Kidney epithelial cell (primary cell): ENCODE measurements at regions not wholly inside any gene's neighbourhood (a gene's known extent, or its start where the extent isn't known, plus 50 kb on each side); places are given as distances from the start of the nearest gene placed in this dataset.
A peak's percentile ranks its signal among the peaks of the same experiment; 100 is the strongest.

ENCODE experiments used
- DNase-seq: peaks from one replicate; pipeline ENCODE4 v3.0.0-alpha.2; 2010; ENCODE audit warnings: low read depth
- H3K27me3 ChIP-seq: 2 replicates; pipeline ENCODE4 v1.6.0; 2011; ENCODE audit warnings: low read length; ENCODE audit not compliant: control insufficient read depth, insufficient read depth
- H3K36me3 ChIP-seq: 2 replicates; pipeline ENCODE4 v1.5.1; 2011; ENCODE audit warnings: low read length; ENCODE audit not compliant: control insufficient read depth, insufficient read depth
- H3K4me3 ChIP-seq: 2 replicates; pipeline ENCODE4 v1.5.1; 2011; ENCODE audit warnings: low read depth, mild to moderate bottlenecking, control low read depth, low read length
- TF ChIP-seq, protein P1 (sequence below): IDR thresholded peaks from 2 replicates; pipeline ENCODE4 v1.5.1; 2011; ENCODE audit warnings: mild to moderate bottlenecking, moderate library complexity, low read length, control low read depth, inconsistent platforms; ENCODE audit not compliant: insufficient read depth, poor library complexity, severe bottlenecking

- Histone ChIP-seq H3K4me3 (no peak overlapping the region), H3K36me3 (no peaks in the 10 kb centered on the region), H3K27me3 (no peaks in the 10 kb centered on the region)
- no peak for DNase-seq
- TF ChIP-seq, protein P1, sequence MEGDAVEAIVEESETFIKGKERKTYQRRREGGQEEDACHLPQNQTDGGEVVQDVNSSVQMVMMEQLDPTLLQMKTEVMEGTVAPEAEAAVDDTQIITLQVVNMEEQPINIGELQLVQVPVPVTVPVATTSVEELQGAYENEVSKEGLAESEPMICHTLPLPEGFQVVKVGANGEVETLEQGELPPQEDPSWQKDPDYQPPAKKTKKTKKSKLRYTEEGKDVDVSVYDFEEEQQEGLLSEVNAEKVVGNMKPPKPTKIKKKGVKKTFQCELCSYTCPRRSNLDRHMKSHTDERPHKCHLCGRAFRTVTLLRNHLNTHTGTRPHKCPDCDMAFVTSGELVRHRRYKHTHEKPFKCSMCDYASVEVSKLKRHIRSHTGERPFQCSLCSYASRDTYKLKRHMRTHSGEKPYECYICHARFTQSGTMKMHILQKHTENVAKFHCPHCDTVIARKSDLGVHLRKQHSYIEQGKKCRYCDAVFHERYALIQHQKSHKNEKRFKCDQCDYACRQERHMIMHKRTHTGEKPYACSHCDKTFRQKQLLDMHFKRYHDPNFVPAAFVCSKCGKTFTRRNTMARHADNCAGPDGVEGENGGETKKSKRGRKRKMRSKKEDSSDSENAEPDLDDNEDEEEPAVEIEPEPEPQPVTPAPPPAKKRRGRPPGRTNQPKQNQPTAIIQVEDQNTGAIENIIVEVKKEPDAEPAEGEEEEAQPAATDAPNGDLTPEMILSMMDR: no peak
Measured at GRCh38 chr3:178313716-178314115, 222.5 kb upstream of the KCNMB2 start.

DNA sequence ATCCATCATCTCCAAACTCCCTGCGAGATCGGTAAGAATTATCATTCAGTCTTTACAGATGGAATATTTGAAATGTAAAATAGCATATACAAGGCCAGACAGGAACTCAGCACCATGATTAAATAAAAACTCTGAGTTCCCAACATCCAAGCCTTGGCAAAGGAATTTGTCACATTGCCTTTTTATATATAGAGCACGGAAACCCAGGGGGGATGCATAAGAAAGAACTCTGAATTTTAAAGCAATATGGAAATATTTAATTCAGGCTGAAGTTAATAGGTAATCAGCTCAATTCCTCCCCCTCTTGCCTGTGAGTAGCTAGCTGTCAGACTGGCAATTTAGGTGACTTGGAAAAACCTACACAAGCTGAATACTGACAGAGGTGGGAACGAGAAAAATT lies 217.9 kb upstream of the KCNMB2 start:
- no peak for DNase-seq
- TF ChIP-seq, protein P1: no peak
- no peak overlapping the region for H3K4me3 ChIP-seq
- H3K27me3 ChIP-seq: no peaks in the 10 kb centered on the region
- H3K36me3 ChIP-seq: no peaks in the 10 kb centered on the region

- Histone ChIP-seq H3K27me3 (no peaks in the 10 kb centered on the region), H3K4me3 (no peak overlapping the region), H3K36me3 (no peaks in the 10 kb centered on the region)
- TF ChIP-seq, protein P1: no peak
- DNase-seq: no peak
Measured at GRCh38 chr3:178318941-178319816, 217.1 kb upstream of the KCNMB2 start.

DNA sequence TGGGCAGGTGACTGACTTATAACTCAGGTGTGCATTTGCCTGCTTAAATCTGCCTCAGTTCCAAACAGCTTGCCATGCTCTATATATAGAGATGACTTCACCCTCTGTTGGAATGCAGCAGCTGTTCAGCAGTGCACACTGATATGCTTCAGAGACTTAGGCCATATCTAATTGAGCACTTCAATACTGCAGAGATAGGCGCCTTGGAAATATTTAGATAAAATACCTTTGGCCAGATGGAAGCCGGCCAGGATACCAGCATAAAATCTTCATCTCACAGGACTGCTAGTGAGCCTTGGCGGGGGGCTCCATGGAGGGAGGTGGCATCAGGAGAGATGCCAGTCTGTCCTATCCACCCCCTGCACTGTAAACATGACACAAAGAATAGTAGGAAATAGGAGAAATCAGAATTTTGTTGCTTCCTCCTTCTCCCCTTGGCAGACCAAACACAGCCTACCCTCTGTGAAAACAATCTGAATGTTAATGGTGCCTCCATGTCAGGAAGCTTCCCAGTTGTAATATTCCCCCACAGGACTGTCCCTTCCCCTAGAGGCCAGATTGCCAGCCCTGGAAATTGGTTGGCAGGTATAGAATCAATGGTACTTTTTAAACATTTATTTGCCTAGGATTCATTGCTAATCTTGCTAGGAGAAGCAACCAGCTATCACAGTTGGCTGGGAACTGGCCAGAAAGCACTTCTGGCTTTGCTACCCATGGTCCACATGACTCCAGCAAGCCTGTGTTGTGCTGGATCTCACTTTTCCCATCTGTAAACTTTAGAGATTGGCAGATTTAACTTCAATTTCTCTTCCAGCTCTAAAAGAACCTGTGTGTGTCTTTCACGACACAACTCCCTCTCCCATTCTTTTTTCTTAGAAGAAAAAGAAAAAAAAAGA lies 215.5 kb upstream of the KCNMB2 start:
- Histone ChIP-seq H3K4me3 (no peak overlapping the region), H3K36me3 (no peaks in the 10 kb centered on the region), H3K27me3 (no peaks in the 10 kb centered on the region)
- TF ChIP-seq, protein P1: no peak
- DNase-seq: peak; percentile 80

- no peak overlapping the region for H3K4me3 ChIP-seq
- TF ChIP-seq, protein P1: no peak
- no peaks in the 10 kb centered on the region for H3K27me3 ChIP-seq
- no peak for DNase-seq
- H3K36me3 ChIP-seq: no peaks in the 10 kb centered on the region
Measured at GRCh38 chr3:178324356-178324755, 211.9 kb upstream of the KCNMB2 start.
